NCI-H2171 (cell line): ENCODE measurements at regions not wholly inside any gene's neighbourhood (a gene's known extent, or its start where the extent isn't known, plus 50 kb on each side); places are given as distances from the start of the nearest gene placed in this dataset.
A peak's percentile ranks its signal among the peaks of the same experiment; 100 is the strongest.

Source experiments
- DNase-seq: peaks from one replicate; lab custom pipeline; 2025; lab: John Stamatoyannopoulos, UW

DNA sequence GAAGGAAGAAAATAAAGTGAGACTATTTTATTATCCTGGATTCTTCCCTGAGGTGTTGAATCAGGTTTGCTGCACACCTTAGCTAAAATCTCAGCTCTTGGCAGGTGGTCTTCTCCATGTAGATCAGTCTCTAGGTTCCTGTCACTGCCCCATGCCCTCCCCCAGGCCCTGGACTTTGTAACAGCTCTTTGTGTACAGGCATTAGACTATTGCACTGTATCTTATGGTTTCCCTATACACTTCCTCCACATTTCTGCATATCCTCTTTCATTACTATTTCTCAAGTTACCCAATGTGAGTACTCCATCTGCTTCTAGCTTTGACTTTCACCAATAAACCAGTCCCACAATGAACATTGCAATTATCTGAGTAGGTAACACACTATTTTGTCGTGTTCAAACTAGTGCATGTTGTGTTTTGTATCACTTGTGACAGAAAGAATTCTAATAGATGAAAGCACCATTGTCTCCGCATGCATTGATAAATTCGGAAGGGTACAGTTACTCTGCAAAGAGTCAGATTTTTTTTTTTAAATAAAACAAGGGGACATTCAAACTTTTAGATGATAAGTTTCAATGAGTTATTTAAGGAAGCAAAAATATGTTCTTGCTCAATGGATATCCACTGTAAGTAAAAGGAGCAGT, 1348.7 kb upstream of the C9orf72 start:
- DNase-seq = no peak

DNA sequence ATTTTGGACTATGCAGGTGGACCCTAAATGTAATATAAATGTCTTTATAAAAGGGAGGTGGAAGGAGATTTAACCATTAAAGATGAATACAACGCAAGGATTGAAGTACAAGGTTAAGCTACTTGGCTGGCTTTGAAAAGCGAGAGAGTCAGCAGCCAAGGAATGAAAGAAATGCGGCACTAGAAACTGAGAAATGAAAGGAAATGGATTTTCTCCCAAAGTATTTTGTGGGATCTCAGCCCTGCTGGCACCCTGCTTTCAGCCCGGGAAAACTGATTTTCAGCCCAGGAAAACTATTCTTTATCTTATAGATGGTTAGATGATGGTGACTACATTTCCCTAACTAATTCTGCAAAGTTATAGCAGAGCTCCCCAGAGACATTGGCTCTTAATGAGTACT, 1349.6 kb upstream of the C9orf72 start:
- DNase-seq = no peak

DNA sequence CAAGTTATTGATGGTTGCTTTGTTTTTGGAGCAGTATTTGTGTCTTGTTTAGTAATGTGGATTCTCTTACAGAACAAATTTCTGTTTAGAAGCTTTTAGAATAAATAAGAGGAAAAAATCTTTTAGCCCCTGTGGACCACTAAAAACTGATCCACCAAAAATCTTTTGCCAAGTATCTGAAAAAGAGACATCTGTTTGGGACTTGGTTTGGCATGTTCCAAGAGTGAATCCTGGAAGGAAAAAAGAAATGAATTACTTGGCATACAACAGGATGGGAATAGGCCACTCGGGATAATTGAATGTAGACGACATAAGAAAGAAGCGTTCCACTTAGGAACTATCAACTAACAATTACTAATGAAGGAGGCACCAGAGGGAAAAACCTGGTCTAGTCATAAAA, 1350.1 kb upstream of the C9orf72 start:
- DNase-seq = no peak

DNA sequence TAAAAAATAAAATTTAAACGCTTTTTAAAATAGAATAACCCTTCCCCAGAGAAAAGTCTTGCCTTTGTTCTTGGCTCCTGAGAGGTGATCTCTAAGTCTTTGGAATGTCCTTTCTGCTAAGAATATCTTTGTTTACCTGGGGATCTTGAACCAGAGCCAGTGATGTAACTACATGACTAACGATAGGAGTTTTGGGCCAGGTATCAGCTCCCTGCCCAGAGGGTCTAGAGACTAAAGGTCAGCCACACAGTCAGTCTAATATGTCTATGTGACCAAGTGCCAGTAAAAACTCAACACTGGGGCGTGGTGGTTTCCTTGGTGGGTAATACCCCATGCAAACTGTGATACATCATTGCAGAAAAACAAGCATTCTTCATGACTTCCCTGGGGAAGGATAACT, 1351.9 kb upstream of the C9orf72 start:
- DNase-seq = no peak

DNA sequence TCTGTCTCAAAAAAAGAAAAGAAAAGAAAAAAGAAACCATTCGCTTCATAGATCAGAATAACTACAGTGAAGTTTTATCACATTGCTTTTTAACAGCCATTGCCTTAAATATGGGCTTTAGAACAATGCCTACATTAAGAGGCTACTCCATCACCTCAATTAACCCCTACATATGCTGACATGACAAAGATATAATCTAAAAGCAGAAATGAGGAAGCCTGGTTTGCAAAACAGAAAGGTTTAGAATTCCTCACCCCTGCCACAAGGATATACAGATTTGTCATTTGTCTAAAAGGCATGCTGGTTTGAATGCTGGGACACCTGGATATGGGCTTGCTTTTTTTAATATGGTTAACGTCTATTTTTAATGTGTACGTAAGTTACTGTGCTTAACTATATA, 1353.0 kb upstream of the C9orf72 start:
- DNase-seq = no peak

DNA sequence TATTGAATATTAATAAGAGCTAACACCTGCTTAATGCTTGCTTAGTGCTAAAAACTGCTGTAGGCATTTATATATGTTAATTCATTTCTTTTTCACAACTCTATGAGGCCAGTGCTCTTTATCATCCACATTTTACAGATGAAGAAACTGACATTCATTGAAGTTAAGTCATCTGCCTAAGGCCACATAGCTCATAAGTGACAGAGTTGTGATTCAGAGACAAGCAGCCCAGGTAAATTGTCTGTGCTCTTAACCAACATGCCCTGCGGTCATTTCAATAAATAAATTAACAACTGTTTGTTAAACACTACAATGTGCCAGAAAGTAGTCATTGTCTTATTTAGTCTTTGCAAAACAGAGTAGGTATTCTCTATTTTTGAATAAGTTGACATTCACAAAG, 1354.4 kb upstream of the C9orf72 start:
- DNase-seq = no peak

DNA sequence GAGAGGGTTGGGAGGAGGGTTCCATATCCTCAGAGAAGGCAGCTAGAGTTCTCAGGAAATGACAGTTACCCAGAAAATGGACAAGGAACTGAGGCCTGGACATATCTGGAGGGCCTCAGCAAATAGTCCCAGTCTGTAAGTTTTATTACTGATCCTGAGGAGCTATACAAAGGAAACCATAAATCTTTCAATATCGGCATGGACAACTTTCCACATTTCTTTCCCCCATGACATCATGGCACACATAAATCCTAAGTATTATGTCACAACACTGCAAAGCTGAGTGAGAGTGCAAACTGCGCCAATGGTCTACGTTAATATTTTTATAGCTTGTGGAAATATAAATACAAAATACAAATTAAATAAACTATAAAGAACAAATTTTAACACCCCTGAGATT, 1356.2 kb upstream of the C9orf72 start:
- DNase-seq = no peak

DNA sequence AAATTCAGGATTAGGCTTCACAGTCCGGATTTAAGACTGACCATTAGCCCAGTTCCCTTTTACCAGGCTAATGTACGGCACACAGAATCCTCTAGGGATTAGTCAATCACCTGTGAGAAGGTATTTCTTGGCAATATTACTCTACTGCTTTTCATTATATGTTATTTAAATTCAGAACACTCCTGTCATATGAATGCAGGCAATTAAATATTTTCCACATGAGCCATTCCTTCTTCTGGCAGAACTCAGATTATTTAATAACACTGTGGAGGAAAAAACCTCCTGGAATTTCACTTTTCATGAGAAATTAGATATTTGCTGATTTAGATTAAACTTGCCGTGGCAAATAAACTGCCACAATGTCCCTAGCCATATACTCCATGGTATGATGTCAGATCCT, 1357.5 kb upstream of the C9orf72 start:
- no peak for DNase-seq

DNA sequence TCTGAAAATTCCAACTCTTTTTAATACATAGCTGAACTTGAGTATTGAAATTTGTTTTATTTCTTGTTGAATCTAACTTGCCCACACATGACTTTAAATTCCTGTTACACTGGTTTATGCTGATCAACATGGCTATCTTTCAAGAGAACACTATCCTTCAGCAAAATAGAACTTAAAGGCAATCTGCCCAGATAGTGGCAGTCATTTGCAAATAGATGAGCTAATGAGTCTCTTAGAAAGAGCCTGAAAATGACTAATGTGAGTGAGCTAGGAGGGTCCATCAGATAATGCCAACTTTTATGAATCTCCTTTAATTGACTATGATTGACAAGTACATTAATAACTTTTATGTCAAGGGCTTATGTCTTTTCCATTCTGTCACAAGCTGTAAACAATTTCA, 1360.8 kb upstream of the C9orf72 start:
- no peak for DNase-seq

DNA sequence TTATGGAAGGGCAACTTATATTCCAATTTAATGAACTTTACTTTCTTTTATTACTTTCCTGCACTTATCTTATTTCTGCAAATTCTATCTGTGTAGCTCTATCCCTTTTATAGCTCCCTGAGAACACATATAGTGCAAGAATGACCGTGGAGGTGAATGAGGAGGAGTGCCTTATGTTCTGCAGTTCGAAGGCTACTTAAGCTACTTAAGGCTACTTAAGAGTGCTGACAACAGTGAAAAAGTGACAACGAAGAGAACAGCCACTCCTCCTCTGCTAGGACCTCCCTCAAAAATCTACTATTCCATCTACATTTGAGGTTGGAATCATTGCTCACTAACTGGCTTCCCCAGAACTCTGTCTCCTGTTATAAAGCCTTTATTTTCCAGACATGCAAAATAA, 1365.7 kb upstream of the C9orf72 start:
- DNase-seq = no peak

DNA sequence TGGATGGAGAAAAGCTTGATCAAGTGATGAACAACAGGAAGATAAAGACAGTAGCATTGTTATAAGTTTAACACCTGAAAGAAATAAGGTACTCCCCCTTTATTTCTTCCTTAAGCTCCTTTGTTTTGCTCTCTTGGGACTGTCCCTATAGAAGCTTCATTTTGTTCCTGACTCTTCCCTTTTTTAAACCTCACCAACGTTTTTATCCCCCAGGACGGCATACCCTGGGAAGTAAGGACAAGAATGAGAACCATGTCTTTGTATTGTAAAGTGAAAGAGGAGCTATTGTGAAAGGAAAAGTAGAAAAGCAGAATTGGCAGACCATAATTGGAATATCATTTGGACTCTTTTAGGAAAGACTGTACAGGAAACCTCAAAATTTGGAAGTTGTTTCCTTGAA, 1368.6 kb upstream of the C9orf72 start:
- DNase-seq = no peak

DNA sequence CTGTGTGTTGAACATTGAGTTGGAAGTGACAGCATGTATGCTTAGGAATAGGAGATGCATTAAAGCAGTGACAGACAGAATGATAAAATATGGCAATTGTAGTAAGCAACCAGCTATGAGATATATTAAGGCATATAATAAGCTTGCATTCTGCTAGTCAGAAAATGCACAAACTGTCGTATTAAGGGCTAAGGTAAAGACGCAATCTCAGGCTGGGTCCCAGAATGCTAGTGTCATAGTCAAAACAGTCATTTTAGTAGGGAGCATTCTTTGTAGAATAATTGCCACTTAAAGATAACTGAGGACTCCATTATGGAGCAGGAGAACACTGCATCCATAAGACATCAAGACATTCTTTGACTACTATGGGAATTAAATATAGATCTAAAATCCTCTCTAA, 1369.7 kb upstream of the C9orf72 start:
- no peak for DNase-seq

DNA sequence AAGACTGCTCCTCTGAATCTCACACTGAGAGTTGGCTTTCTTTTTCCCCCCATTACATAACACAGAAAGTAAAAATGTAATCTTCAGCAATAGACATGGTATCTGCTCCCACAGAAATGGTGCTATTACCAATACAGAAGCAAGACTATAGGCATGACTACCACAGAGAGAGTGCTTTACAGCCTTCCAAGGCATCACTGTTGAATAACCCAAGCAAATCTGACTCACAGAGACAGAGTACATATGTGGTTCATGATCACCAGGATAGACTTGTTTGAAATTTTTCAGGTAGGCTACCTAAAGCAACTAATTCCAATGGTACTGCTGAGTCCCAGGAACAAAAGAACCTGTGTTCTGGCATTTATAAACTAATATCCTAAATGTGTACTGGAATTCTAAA, 1373.4 kb upstream of the C9orf72 start:
- DNase-seq = no peak

DNA sequence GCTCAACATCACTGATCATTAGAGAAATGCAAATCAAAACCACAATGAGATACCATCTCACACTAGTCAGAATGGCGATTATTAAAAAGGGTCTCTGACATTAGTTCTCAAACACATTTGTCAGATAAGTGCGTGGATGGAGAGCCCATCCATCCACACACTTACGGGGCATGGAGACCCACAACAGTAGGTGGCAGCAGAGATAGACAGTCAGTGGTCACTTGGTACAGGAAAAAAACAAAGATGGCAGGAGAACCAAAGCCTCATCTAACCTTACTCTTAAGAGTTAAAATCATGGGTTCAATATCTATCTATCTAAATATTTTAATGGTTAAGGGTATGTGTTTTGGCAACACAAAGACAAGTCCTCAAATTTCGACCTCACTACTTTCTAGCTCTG, 1378.7 kb upstream of the C9orf72 start:
- no peak for DNase-seq

DNA sequence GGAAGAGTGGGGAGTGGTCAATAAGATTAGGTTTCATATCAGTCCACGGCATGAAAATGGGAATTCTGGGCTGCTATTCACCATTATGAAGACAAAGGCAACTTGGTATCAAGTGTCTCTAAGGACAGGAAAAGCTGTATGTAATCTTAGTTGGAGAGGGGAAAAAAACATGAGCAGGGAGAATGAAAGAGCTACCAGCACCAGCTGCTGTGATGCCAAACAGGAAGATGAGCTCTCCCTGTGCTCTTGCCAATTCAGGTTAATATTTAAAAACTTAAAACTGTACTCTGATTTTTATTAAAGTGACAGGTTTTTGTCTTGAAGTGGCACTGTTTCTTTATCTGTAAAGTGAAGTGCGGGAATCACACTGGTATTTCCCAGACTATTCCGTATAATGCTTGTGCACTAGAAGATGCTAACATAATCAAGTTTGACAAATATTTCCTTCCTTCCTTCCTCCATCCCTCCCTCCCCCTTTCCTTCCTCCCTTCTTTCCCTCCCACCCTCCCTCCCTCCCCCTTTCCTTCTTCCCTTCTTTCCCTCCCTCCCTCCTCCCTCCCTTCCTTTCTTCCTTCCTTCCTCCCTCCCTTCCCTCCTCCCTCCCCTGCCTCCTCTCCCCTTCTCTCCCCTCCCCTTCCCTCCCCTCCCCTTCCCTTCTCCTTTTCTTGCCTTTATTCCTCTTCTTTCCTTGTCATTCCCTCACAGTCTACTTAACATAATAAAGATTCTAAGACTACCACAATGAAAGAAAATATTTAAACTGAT, 1383.0 kb upstream of the C9orf72 start:
- DNase-seq = peak; percentile 59

DNA sequence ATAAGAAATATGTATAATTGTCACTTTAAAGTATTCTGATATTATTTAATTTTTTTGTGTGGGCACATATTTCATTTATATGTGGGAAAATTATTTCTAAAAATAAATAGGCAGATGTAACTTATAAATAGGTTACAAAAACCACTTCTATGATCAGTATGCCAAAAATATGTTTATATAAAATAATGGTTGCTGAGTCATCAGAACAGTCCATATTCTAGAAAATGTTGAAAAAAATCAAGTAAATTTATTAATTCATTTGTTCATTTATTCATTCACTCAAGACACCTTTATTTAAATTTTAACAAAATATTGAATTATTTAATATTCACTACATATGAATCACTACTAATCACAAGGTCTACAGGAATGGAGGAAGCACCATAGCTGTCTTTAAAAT, 1387.3 kb upstream of the C9orf72 start:
- no peak for DNase-seq

DNA sequence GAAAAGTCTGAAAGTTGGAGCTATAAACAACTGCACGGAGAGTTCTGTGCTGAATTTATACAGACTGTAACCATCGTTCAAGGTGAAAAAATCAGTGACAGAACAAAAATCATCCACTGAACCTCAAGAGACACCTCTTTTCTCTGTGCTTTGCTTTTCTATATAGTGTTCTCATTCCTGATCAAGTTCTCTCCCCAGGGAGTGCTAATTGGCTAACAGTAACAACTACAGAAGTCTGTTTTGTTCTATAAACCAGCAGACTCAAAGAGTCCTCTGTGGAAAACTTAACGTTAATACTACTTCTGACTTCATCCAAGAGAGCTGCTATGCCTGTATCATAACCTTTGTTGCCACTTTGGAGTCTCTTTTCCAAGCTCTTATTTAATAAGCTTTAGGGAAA, 1388.3 kb upstream of the C9orf72 start:
- DNase-seq = no peak

DNA sequence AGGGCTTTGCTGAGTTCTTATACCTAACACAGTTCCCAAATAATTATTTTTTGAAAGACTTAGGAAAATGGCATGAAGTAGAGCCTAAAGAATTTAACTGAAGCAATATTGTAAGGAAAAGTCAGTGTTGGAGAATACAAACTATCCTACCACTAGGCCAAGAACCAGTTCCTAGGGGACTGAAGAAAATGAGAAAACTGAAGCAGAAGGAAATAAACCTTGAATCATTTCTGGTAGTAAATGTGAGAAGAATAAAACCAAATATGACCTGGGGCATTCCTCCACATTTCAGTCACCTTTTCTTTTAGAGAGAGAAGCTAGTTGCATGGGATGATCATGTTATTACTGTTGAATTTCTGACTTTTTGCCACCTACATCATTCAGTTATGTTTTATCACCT, 1393.9 kb upstream of the C9orf72 start:
- no peak for DNase-seq

DNA sequence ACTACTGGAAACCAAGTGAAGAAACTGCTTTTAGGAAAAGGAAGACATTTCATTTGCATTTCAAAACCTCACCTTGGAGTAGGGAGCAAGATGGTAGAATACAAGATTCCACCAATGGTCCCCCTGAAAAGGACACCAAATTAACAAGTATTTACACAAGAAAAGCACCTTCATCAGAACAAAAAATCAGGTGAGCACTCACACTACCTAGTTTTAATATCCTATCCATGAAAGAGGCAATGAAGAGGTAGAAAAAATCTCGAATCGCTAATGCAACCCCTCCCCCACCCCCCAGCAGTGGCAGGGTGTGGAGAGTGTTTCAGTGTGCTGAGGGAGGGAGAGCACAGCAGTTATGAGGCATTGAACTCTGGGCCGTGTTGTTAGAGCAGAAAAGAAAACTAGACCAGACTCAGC, 1397.0 kb upstream of the C9orf72 start:
- no peak for DNase-seq

DNA sequence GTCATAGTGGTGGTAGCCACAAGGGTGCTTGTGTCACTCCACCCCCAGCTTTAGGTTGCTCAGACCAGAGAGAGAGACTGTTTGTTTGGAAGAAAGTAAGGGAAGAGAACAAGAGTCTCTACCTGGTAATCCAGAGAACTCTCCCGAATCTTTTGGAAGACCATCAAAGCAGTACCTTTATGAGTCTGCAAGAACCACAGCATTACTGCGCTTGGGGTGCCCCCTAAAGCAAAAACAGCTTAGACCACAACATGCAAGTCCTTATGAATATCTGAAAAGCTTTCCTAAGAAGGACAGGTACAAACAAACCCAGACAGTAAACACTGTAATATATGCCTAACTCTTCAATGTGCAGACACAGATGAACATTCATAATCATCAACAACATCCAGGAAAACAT, 1398.6 kb upstream of the C9orf72 start:
- no peak for DNase-seq

DNA sequence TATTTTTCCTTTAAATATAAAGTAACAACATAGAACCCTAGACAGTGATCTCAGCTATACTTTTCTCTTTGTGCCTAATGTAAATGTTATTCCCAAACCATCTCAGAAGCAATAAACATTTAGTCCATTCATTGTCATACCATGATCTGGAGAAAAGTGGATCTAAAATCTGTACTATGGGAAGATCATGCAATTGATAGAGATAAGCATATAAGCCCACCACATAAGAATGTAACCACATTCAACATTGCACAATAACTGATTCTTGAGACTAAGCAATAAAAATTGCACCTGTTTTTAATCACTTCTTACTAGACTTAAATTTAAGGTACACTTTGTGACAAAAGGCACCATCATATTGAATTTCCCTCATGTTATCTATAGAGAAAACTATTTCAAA, 1403.0 kb upstream of the C9orf72 start:
- no peak for DNase-seq

DNA sequence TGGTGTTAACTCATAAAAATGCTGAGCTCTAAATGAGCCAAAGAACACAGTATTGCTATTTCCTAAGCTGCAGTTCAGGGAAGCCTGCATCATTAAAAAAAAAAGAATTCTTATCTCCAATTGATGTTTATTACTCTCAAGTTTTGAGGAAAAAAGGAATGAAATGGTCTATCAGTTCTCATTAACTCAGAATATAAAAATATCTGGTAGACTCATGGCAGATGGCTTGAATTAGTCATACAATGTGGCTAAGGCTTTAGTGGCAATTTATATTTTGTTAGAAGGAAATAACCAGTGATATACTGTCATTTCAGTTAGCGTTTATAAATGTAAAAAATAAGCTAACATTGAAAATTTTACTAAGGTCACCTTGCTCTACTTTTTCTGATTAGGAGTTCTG, 1403.4 kb upstream of the C9orf72 start:
- DNase-seq = no peak

DNA sequence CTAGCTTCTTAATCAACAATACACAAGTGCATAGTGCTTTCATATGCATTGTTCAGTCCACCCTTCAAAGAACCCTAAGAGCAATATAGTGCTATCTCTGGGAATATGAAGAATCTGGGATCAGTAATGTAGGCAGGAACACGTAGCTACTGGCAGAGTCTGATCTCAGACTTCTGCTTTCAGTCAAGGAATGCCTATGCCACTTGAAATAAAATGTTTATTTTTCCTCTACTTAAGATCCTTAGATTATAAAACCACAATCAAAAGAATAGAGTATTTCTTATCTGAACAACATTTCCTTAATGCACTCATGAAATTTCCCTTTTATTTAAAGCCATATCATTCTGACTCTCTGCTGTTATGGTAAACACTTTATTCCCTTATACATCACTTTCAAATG, 1407.8 kb upstream of the C9orf72 start:
- DNase-seq = no peak

DNA sequence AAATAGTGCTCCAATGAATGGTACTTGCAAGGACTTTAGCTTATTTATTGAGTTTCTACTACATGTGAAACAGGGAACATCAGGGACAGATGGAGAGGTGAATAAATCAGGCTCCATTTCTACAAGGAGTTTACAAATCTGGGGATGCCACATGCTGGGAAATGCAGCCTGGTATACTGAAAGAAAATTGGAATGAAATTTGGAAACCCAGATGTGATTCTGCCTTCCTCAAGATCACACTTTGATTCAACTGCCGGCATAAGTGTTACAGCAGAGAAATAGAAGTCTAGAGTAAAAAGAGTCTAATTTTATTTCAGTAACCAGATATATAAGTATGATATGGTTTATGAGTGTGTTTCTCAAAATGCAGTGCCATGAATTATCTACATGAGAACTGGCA, 1408.4 kb upstream of the C9orf72 start:
- no peak for DNase-seq
